ENCODE measurements at regions not wholly inside any gene's neighbourhood (a gene's known extent, or its start where the extent isn't known, plus 50 kb on each side); places are given as distances from the start of the nearest gene placed in this dataset.

GRCh38 chr1:118334506-118334905, 149.5 kb upstream of the SPAG17 start:
- Histone ChIP-seq H3F3A (ENCODE audit: low read depth) (no peaks in the 10 kb centered on the region), H3K36me3 (ENCODE audit: insufficient read depth, low read length) (no peaks in the 10 kb centered on the region), H3K9ac (ENCODE audit: low read depth, low read length, poor library complexity, severe bottlenecking) (no peak overlapping the region), H3K9me2 (replicated peaks; ENCODE audit: low read depth, low read length) (no peaks in the 10 kb centered on the region), H2AFZ (ENCODE audit: low read length) (no peak overlapping the region), H3K4me2 (ENCODE audit: low read depth, low read length, poor library complexity, severe bottlenecking) (no peak overlapping the region), H3K27me3 (ENCODE audit: insufficient read depth, low read length, poor library complexity, severe bottlenecking) (no peaks in the 10 kb centered on the region), H3K4me3 (ENCODE audit: low read length, poor library complexity, severe bottlenecking) (no peak overlapping the region), H4K20me1 (ENCODE audit: insufficient read depth, low read length, poor library complexity, severe bottlenecking) (no peaks in the 10 kb centered on the region), H3K79me2 (ENCODE audit: insufficient read depth, low read length) (no peaks in the 10 kb centered on the region), H3K4me1 (ENCODE audit: insufficient read depth, low read length, poor library complexity, severe bottlenecking) (no peaks in the 10 kb centered on the region), H3K9me3 (ENCODE audit: insufficient read depth, low read depth, low read length) (no peaks in the 10 kb centered on the region)
- TF ChIP-seq CTCF (conservative IDR thresholded peaks at IDR 0.05; ENCODE audit: low read length) (no peak), EZH2phosphoT487 (IDR thresholded peaks at IDR 0.05; ENCODE audit: borderline replicate concordance) (no peak)

- no peak for TF ChIP-seq EZH2phosphoT487 (IDR thresholded peaks at IDR 0.05; ENCODE audit: borderline replicate concordance)
- TF ChIP-seq CTCF (conservative IDR thresholded peaks at IDR 0.05; ENCODE audit: low read length) = no peak
- Histone ChIP-seq H4K20me1 (ENCODE audit: insufficient read depth, low read length, poor library complexity, severe bottlenecking) (no peaks in the 10 kb centered on the region), H3K36me3 (ENCODE audit: insufficient read depth, low read length) (no peaks in the 10 kb centered on the region), H3K4me1 (ENCODE audit: insufficient read depth, low read length, poor library complexity, severe bottlenecking) (no peaks in the 10 kb centered on the region), H2AFZ (ENCODE audit: low read length) (no peak overlapping the region), H3K4me2 (ENCODE audit: low read depth, low read length, poor library complexity, severe bottlenecking) (no peak overlapping the region), H3K79me2 (ENCODE audit: insufficient read depth, low read length) (no peaks in the 10 kb centered on the region), H3K27me3 (ENCODE audit: insufficient read depth, low read length, poor library complexity, severe bottlenecking) (no peaks in the 10 kb centered on the region), H3K9ac (ENCODE audit: low read depth, low read length, poor library complexity, severe bottlenecking) (no peak overlapping the region), H3K9me3 (ENCODE audit: insufficient read depth, low read depth, low read length) (no peaks in the 10 kb centered on the region), H3K9me2 (replicated peaks; ENCODE audit: low read depth, low read length) (no peaks in the 10 kb centered on the region), H3K4me3 (ENCODE audit: low read length, poor library complexity, severe bottlenecking) (no peak overlapping the region), H3F3A (ENCODE audit: low read depth) (no peaks in the 10 kb centered on the region)
Observed at GRCh38 chr1:118333601-118334210, 148.7 kb upstream of the SPAG17 start.

DNA sequence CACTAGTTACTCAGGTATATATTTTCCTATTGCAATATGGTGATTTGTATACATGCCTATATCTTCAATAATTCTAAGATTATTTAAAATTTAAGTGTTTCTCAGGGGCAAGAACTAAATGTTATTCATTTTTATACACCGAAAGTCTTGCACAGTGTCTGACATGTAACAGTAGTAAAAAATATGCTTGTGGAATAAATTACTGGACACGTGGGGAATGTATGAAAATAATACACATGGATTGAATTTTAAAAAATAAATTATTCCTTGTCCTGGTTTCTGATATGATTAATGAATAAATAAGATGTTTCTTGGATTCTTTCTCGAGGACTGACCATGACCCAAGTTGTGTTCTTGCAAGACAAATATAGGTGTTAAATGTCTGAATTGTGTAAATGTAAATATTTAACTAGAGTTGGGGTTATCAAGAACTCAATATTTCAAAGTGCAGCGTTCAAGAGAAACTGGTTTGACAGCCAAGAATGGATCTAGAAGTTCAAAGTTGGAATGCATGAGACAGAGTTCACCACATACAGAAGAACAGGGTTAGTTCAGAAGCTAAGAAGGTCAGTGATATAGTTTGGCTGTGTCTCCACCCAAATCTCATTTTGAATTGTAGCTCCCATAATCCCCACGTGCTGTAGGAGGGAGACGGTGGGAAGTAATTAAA, 142.1 kb upstream of the SPAG17 start:
- H3K4me2 ChIP-seq (ENCODE audit: low read depth, low read length, poor library complexity, severe bottlenecking) = no peak overlapping the region
- H3K79me2 ChIP-seq (ENCODE audit: insufficient read depth, low read length) = no peaks in the 10 kb centered on the region
- H3K4me3 ChIP-seq (ENCODE audit: low read length, poor library complexity, severe bottlenecking) = no peak overlapping the region
- no peaks in the 10 kb centered on the region for H4K20me1 ChIP-seq (ENCODE audit: insufficient read depth, low read length, poor library complexity, severe bottlenecking)
- no peak overlapping the region for H3K9ac ChIP-seq (ENCODE audit: low read depth, low read length, poor library complexity, severe bottlenecking)
- no peaks in the 10 kb centered on the region for H3K9me3 ChIP-seq (ENCODE audit: insufficient read depth, low read depth, low read length)
- H3K27me3 ChIP-seq (ENCODE audit: insufficient read depth, low read length, poor library complexity, severe bottlenecking) = no peaks in the 10 kb centered on the region
- no peaks in the 10 kb centered on the region for H3K9me2 ChIP-seq (replicated peaks; ENCODE audit: low read depth, low read length)
- no peak for TF ChIP-seq EZH2phosphoT487 (IDR thresholded peaks at IDR 0.05; ENCODE audit: borderline replicate concordance)
- TF ChIP-seq CTCF (conservative IDR thresholded peaks at IDR 0.05; ENCODE audit: low read length) = no peak
- H3F3A ChIP-seq (ENCODE audit: low read depth) = no peaks in the 10 kb centered on the region
- no peaks in the 10 kb centered on the region for H3K36me3 ChIP-seq (ENCODE audit: insufficient read depth, low read length)
- H3K4me1 ChIP-seq (ENCODE audit: insufficient read depth, low read length, poor library complexity, severe bottlenecking) = no peaks in the 10 kb centered on the region
- no peak overlapping the region for H2AFZ ChIP-seq (ENCODE audit: low read length)

All from Loucy (cell line).